Ovary (tissue), 3 donors: ENCODE measurements at regions not wholly inside any gene's neighbourhood (a gene's known extent, or its start where the extent isn't known, plus 50 kb on each side); places are given as distances from the start of the nearest gene placed in this dataset.

Experiments
- POLR2A ChIP-seq: fragments of 450-650 bp; IDR thresholded peaks from one replicate; pipeline ENCODE4 v1.6.1; 2017; ENCODE audit warnings: antibody characterized with exemption, mild to moderate bottlenecking, moderate library complexity
- TF ChIP-seq, protein P1 (sequence below), 3 donors: fragments of 450-650 bp in 2 of 3; fragments of 200-600 bp in 1 of 3; IDR thresholded peaks; one replicate each; pipeline versions ENCODE4 v1.5.1 to v1.8.0; 2016 to 2022; ENCODE audit warnings: antibody characterized with exemption in 3 of 3, mild to moderate bottlenecking in 1 of 3
- donor health status: DM: no; HTN: no; CAD: no.

DNA sequence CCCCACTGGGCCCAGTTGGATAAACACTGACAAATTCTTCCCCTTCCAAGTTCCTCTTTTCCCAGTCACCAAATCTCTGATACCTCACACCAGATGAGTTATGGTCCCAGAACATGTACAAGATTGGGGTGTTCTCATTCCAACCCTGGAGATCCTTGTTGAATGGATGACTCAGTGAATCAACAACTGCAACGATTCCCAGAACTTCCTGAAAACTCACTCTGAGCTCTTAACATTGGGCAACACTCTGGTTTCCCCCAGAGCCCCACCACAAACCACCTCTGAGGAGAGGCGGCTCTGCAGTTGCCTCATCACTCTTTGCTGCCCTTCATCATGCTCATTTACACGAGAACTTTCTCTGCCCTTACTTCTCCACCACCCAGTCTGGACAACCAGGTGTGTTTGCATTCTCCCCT, 115.2 kb downstream of the MRPL14 start:
- TF ChIP-seq, protein P1, sequence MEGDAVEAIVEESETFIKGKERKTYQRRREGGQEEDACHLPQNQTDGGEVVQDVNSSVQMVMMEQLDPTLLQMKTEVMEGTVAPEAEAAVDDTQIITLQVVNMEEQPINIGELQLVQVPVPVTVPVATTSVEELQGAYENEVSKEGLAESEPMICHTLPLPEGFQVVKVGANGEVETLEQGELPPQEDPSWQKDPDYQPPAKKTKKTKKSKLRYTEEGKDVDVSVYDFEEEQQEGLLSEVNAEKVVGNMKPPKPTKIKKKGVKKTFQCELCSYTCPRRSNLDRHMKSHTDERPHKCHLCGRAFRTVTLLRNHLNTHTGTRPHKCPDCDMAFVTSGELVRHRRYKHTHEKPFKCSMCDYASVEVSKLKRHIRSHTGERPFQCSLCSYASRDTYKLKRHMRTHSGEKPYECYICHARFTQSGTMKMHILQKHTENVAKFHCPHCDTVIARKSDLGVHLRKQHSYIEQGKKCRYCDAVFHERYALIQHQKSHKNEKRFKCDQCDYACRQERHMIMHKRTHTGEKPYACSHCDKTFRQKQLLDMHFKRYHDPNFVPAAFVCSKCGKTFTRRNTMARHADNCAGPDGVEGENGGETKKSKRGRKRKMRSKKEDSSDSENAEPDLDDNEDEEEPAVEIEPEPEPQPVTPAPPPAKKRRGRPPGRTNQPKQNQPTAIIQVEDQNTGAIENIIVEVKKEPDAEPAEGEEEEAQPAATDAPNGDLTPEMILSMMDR (IDR thresholded peaks at IDR 0.05) = no peak
- no peak for TF ChIP-seq POLR2A
